ENCODE measurements at regions not wholly inside any gene's neighbourhood (a gene's known extent, or its start where the extent isn't known, plus 50 kb on each side); places are given as distances from the start of the nearest gene placed in this dataset.

- Histone ChIP-seq H4K20me1 (ENCODE audit: insufficient read depth, poor library complexity, severe bottlenecking) (no peaks in the 10 kb centered on the region), H3K4me3 (no peak overlapping the region), H3K4me2 (no peak overlapping the region), H3K27me3 (no peaks in the 10 kb centered on the region), H3K27ac (no peak overlapping the region), H3K9me3 (ENCODE audit: low read depth) (no peaks in the 10 kb centered on the region), H3K4me1 (ENCODE audit: insufficient read depth) (no peaks in the 10 kb centered on the region), H3K36me3 (replicated peaks; ENCODE audit: insufficient read depth, low read depth) (no peaks in the 10 kb centered on the region), H2AFZ (no peak overlapping the region), H3K79me2 (no peaks in the 10 kb centered on the region), H3K9me2 (replicated peaks; ENCODE audit: insufficient read depth) (no peaks in the 10 kb centered on the region)
- no peak for TF ChIP-seq EZH2phosphoT487 (IDR thresholded peaks at IDR 0.05; ENCODE audit: low read depth, severe bottlenecking, unreplicated experiment)
- no peak for TF ChIP-seq EZH2 (IDR thresholded peaks at IDR 0.05; ENCODE audit: borderline replicate concordance)
- TF ChIP-seq CTCF (IDR thresholded peaks at IDR 0.05; ENCODE audit: poor library complexity) = no peak
- DNase-seq (ENCODE audit: low spot score) = no peak
- WGBS (ENCODE audit: low lambda C conversion rate, missing lambda C conversion rate) = 92% methylated on average over 18 of the region's 18 CpGs
Observed at GRCh38 chr12:61188801-61189595, 1071.2 kb upstream of the USP15 start.

GRCh38 chr12:61213646-61214045 is 1046.6 kb upstream of the USP15 start:
- H3K4me2 ChIP-seq = no peak overlapping the region
- no peak overlapping the region for H3K27ac ChIP-seq
- H3K79me2 ChIP-seq = no peaks in the 10 kb centered on the region
- no peaks in the 10 kb centered on the region for H4K20me1 ChIP-seq (ENCODE audit: insufficient read depth, poor library complexity, severe bottlenecking)
- H3K36me3 ChIP-seq (replicated peaks; ENCODE audit: insufficient read depth, low read depth) = no peaks in the 10 kb centered on the region
- no peaks in the 10 kb centered on the region for H3K9me2 ChIP-seq (replicated peaks; ENCODE audit: insufficient read depth)
- H3K27me3 ChIP-seq = no peaks in the 10 kb centered on the region
- TF ChIP-seq EZH2phosphoT487 (IDR thresholded peaks at IDR 0.05; ENCODE audit: low read depth, severe bottlenecking, unreplicated experiment) (no peak), EZH2 (IDR thresholded peaks at IDR 0.05; ENCODE audit: borderline replicate concordance) (no peak), CTCF (IDR thresholded peaks at IDR 0.05; ENCODE audit: poor library complexity) (no peak)
- DNase-seq (ENCODE audit: low spot score) = no peak
- H3K9me3 ChIP-seq (ENCODE audit: low read depth) = no peaks in the 10 kb centered on the region
- H3K4me1 ChIP-seq (ENCODE audit: insufficient read depth) = no peaks in the 10 kb centered on the region
- H3K4me3 ChIP-seq = no peak overlapping the region
- WGBS (ENCODE audit: low lambda C conversion rate, missing lambda C conversion rate) = 87% methylated on average over 3 of the region's 3 CpGs
- H2AFZ ChIP-seq = no peak overlapping the region

GRCh38 chr12:61220337-61220736 is 1039.9 kb upstream of the USP15 start:
- H3K4me1 ChIP-seq (ENCODE audit: insufficient read depth) = no peaks in the 10 kb centered on the region
- H3K27ac ChIP-seq = no peak overlapping the region
- 82% methylated on average over 4 of the region's 4 CpGs for WGBS (ENCODE audit: low lambda C conversion rate, missing lambda C conversion rate)
- TF ChIP-seq EZH2 (IDR thresholded peaks at IDR 0.05; ENCODE audit: borderline replicate concordance) (no peak), EZH2phosphoT487 (IDR thresholded peaks at IDR 0.05; ENCODE audit: low read depth, severe bottlenecking, unreplicated experiment) (no peak)
- H3K9me3 ChIP-seq (ENCODE audit: low read depth) = no peaks in the 10 kb centered on the region
- H3K4me2 ChIP-seq = no peak overlapping the region
- H3K36me3 ChIP-seq (replicated peaks; ENCODE audit: insufficient read depth, low read depth) = no peaks in the 10 kb centered on the region
- H4K20me1 ChIP-seq (ENCODE audit: insufficient read depth, poor library complexity, severe bottlenecking) = no peaks in the 10 kb centered on the region
- H3K9me2 ChIP-seq (replicated peaks; ENCODE audit: insufficient read depth) = no peaks in the 10 kb centered on the region
- no peak overlapping the region for H3K4me3 ChIP-seq
- H3K79me2 ChIP-seq = no peaks in the 10 kb centered on the region
- no peak for DNase-seq (ENCODE audit: low spot score)
- no peaks in the 10 kb centered on the region for H3K27me3 ChIP-seq
- H2AFZ ChIP-seq = no peak overlapping the region

- no peaks in the 10 kb centered on the region for H3K79me2 ChIP-seq
- no peak overlapping the region for H3K4me2 ChIP-seq
- H3K27me3 ChIP-seq = no peaks in the 10 kb centered on the region
- no peak overlapping the region for H3K4me3 ChIP-seq
- no peaks in the 10 kb centered on the region for H4K20me1 ChIP-seq (ENCODE audit: insufficient read depth, poor library complexity, severe bottlenecking)
- no peaks in the 10 kb centered on the region for H3K36me3 ChIP-seq (replicated peaks; ENCODE audit: insufficient read depth, low read depth)
- DNase-seq (ENCODE audit: low spot score) = no peak
- H3K27ac ChIP-seq = no peak overlapping the region
- no peaks in the 10 kb centered on the region for H3K9me2 ChIP-seq (replicated peaks; ENCODE audit: insufficient read depth)
- no peaks in the 10 kb centered on the region for H3K4me1 ChIP-seq (ENCODE audit: insufficient read depth)
- TF ChIP-seq EZH2phosphoT487 (IDR thresholded peaks at IDR 0.05; ENCODE audit: low read depth, severe bottlenecking, unreplicated experiment) (no peak), EZH2 (IDR thresholded peaks at IDR 0.05; ENCODE audit: borderline replicate concordance) (no peak), CTCF (IDR thresholded peaks at IDR 0.05; ENCODE audit: poor library complexity) (no peak)
- H3K9me3 ChIP-seq (ENCODE audit: low read depth) = no peaks in the 10 kb centered on the region
- H2AFZ ChIP-seq = no peak overlapping the region
- 87% methylated on average over 5 of the region's 5 CpGs for WGBS (ENCODE audit: low lambda C conversion rate, missing lambda C conversion rate)
Observed at GRCh38 chr12:61232040-61232439, 1028.2 kb upstream of the USP15 start.

Data from hepatocyte (in vitro differentiated cells).